ENCODE measurements at regions not wholly inside any gene's neighbourhood (a gene's known extent, or its start where the extent isn't known, plus 50 kb on each side); places are given as distances from the start of the nearest gene placed in this dataset.

DNA sequence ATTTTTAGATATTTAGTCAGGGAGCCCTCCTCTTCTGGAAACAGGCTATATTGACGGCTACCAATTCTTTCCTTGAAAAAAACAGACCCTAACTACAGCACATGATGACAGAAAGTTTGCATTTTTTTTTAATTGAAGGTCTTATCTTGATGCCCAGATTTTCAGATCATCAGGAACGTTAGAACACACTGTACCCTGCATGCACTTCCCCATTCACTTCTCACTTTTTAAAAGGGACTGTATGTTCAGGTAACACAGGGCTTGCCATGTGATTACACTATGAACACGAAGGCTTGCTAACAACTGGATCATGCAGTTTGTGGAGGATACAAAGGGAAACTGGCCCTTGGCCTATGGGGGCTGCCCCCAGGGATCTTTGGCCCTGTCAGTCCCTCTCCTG, 92.6 kb downstream of the RPS29 start:
- no peaks in the 10 kb centered on the region; the same call in 1 of the 2 replicates for H3K27me3 ChIP-seq (ENCODE audit: insufficient read depth, low read length)
- H3K4me3 ChIP-seq (ENCODE audit: low read depth, low read length), result no peak overlapping the region
- no peaks in the 10 kb centered on the region for H3K4me1 ChIP-seq (ENCODE audit: control insufficient read depth, insufficient read depth, low read length, unreplicated experiment)
- H3K79me2 ChIP-seq (ENCODE audit: control insufficient read depth, insufficient read depth, low read length, unreplicated experiment), result no peaks in the 10 kb centered on the region
- no peak overlapping the region for H3K27ac ChIP-seq (ENCODE audit: low read depth, low read length)
- H3K36me3 ChIP-seq (ENCODE audit: insufficient read depth, low read length), result no peaks in the 10 kb centered on the region
- no peak overlapping the region for H2AFZ ChIP-seq (ENCODE audit: low read length, unreplicated experiment)

DNA sequence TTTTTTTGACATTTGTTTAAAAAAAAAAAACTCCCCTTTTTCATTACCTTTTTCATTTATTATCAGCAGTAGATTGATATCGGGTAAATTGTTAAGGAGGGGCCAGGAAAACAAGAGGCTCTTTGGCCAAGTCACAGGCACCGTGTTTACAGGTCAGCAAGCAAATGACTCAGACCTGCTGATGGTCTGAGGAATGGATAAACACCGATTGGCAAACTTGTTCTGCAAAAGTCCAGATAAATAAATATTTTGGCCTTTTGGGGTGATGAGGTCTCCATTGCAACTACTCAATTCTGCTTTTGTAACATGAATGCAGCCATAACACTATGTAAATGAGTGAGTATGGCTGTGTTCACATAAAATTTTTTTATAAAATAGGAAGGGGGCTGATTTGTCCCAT, 94.0 kb downstream of the RPS29 start:
- no peak overlapping the region for H2AFZ ChIP-seq (ENCODE audit: low read length, unreplicated experiment)
- H3K4me3 ChIP-seq (ENCODE audit: low read depth, low read length), result no peak overlapping the region
- H3K27ac ChIP-seq (ENCODE audit: low read depth, low read length), result no peak overlapping the region
- H3K36me3 ChIP-seq (ENCODE audit: insufficient read depth, low read length), result no peaks in the 10 kb centered on the region
- no peaks in the 10 kb centered on the region for H3K4me1 ChIP-seq (ENCODE audit: control insufficient read depth, insufficient read depth, low read length, unreplicated experiment)
- peaks cover 3% of the 10 kb centered on the region; the same call in 1 of the 2 replicates for H3K27me3 ChIP-seq (ENCODE audit: insufficient read depth, low read length)
- H3K79me2 ChIP-seq (ENCODE audit: control insufficient read depth, insufficient read depth, low read length, unreplicated experiment), result no peaks in the 10 kb centered on the region

DNA sequence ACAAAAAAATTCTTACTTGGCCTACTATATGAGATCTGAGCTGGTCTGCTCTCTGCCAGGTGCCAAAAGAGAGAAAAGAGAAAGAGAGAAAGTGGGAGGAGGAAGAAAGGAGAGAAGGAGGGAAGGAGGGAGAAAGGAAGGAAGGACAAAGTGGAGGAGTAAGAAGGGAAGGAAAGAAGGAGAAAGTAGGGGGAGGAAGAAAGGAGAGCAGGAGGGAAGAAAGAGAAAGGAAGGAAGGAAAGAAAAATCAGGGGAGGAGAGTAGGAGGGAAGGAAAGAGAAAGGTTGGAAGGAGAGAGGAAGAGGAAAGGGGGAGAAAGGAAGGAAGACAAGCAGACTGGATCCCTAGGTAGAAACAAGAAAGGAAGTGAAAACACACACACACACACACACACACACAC, 96.8 kb downstream of the RPS29 start:
- H3K36me3 ChIP-seq (ENCODE audit: insufficient read depth, low read length), result no peaks in the 10 kb centered on the region
- H2AFZ ChIP-seq (ENCODE audit: low read length, unreplicated experiment), result no peak overlapping the region
- H3K27ac ChIP-seq (ENCODE audit: low read depth, low read length), result no peak overlapping the region
- no peaks in the 10 kb centered on the region for H3K79me2 ChIP-seq (ENCODE audit: control insufficient read depth, insufficient read depth, low read length, unreplicated experiment)
- no peak overlapping the region for H3K4me3 ChIP-seq (ENCODE audit: low read depth, low read length)
- H3K27me3 ChIP-seq (ENCODE audit: insufficient read depth, low read length), result peaks cover 11% of the 10 kb centered on the region; the same call in 1 of the 2 replicates
- H3K4me1 ChIP-seq (ENCODE audit: control insufficient read depth, insufficient read depth, low read length, unreplicated experiment), result no peaks in the 10 kb centered on the region

DNA sequence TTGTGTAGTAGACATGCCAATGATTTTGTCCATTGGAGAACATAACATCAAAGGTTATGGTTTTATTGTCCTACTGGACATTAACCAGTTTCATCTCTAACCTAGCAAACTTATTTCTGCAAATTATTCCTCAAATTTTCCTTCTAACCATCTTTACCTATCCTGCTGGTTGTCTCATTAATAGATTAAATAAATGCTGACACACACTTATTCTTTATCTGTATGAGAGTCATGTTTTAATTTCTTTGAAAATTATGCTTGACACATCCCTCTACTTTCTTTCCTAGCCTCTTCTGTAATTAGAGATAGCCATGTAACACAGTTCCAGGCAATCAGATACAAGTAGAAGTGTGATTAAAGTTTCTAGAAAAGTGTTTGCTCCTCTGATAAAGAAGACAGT, 98.9 kb downstream of the RPS29 start:
- Histone ChIP-seq H3K27ac (ENCODE audit: low read depth, low read length) (no peak overlapping the region), H3K27me3 (ENCODE audit: insufficient read depth, low read length) (peaks cover 11% of the 10 kb centered on the region; the same call in 1 of the 2 replicates), H3K79me2 (ENCODE audit: control insufficient read depth, insufficient read depth, low read length, unreplicated experiment) (no peaks in the 10 kb centered on the region), H3K36me3 (ENCODE audit: insufficient read depth, low read length) (no peaks in the 10 kb centered on the region), H2AFZ (ENCODE audit: low read length, unreplicated experiment) (no peak overlapping the region), H3K4me3 (ENCODE audit: low read depth, low read length) (no peak overlapping the region), H3K4me1 (ENCODE audit: control insufficient read depth, insufficient read depth, low read length, unreplicated experiment) (no peaks in the 10 kb centered on the region)

DNA sequence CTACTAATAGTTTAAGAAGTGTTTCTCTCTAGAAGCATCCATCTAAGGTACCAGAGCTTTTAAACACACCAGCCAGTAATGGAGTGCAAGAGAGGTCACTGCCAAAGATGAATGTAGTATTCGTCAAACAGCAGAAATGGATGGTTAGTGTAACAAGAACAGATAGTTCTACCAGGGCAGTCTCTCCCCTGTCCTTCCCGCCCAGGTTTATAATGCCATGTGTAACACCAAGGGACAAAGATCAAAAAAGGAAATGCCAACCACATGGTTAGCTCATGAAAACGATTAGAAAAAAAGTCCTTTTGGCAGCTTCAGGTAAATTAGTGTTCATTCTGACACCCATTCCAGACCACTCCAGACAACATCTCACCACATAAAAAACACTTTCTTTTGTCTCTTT, 100.9 kb downstream of the RPS29 start:
- Histone ChIP-seq H2AFZ (ENCODE audit: low read length, unreplicated experiment) (no peak overlapping the region), H3K4me1 (ENCODE audit: control insufficient read depth, insufficient read depth, low read length, unreplicated experiment) (no peaks in the 10 kb centered on the region), H3K79me2 (ENCODE audit: control insufficient read depth, insufficient read depth, low read length, unreplicated experiment) (no peaks in the 10 kb centered on the region), H3K4me3 (ENCODE audit: low read depth, low read length) (no peak overlapping the region), H3K27ac (ENCODE audit: low read depth, low read length) (no peak overlapping the region), H3K27me3 (ENCODE audit: insufficient read depth, low read length) (peaks cover 11% of the 10 kb centered on the region; the same call in 1 of the 2 replicates), H3K36me3 (ENCODE audit: insufficient read depth, low read length) (no peaks in the 10 kb centered on the region)

DNA sequence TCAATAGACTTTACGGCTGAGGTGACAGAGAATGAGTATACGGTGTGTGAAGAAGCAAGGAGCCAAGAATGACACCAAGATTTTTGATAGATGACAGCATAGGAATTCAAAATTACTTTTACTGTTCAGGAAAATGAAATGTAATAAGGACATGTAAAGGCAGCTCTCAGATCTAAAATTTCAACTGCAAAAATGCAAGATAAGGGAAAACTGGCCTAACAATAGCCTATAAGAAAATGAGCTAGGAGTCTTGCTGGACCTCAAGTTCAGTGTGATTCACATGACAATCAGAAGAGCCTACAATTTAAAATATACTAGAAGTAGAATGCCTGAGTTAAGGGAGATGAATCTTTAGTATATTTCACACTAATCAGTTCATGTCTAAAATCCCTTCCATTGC, 102.0 kb downstream of the RPS29 start:
- H3K27me3 ChIP-seq (ENCODE audit: insufficient read depth, low read length), result peaks cover 11% of the 10 kb centered on the region; the same call in 1 of the 2 replicates
- H2AFZ ChIP-seq (ENCODE audit: low read length, unreplicated experiment), result no peak overlapping the region
- H3K4me1 ChIP-seq (ENCODE audit: control insufficient read depth, insufficient read depth, low read length, unreplicated experiment), result no peaks in the 10 kb centered on the region
- H3K27ac ChIP-seq (ENCODE audit: low read depth, low read length), result no peak overlapping the region
- H3K4me3 ChIP-seq (ENCODE audit: low read depth, low read length), result no peak overlapping the region
- no peaks in the 10 kb centered on the region for H3K79me2 ChIP-seq (ENCODE audit: control insufficient read depth, insufficient read depth, low read length, unreplicated experiment)
- no peaks in the 10 kb centered on the region for H3K36me3 ChIP-seq (ENCODE audit: insufficient read depth, low read length)

DNA sequence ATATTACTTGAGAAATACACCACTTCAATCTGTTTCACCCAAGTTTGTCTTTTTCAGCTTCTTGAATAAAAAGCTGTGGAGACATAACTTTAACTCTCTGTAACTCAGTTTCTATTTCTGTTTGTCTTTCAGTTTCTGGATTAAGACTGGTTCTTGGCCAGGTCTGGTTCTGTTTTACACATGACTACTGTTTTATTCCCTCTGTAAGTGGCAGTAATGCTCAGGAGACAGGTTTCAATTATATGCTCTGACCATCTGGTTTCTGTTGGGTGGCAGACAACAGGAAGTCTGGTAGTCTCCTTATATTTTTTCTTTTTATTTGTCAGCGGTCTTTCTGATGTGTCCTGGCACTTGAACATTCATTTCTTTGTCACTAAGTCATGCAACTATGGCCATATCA, 102.9 kb downstream of the RPS29 start:
- no peak overlapping the region for H3K4me3 ChIP-seq (ENCODE audit: low read depth, low read length)
- no peaks in the 10 kb centered on the region for H3K36me3 ChIP-seq (ENCODE audit: insufficient read depth, low read length)
- H3K4me1 ChIP-seq (ENCODE audit: control insufficient read depth, insufficient read depth, low read length, unreplicated experiment), result no peaks in the 10 kb centered on the region
- peaks cover 11% of the 10 kb centered on the region; the same call in 1 of the 2 replicates for H3K27me3 ChIP-seq (ENCODE audit: insufficient read depth, low read length)
- no peak overlapping the region for H2AFZ ChIP-seq (ENCODE audit: low read length, unreplicated experiment)
- no peak overlapping the region for H3K27ac ChIP-seq (ENCODE audit: low read depth, low read length)
- H3K79me2 ChIP-seq (ENCODE audit: control insufficient read depth, insufficient read depth, low read length, unreplicated experiment), result no peaks in the 10 kb centered on the region

DNA sequence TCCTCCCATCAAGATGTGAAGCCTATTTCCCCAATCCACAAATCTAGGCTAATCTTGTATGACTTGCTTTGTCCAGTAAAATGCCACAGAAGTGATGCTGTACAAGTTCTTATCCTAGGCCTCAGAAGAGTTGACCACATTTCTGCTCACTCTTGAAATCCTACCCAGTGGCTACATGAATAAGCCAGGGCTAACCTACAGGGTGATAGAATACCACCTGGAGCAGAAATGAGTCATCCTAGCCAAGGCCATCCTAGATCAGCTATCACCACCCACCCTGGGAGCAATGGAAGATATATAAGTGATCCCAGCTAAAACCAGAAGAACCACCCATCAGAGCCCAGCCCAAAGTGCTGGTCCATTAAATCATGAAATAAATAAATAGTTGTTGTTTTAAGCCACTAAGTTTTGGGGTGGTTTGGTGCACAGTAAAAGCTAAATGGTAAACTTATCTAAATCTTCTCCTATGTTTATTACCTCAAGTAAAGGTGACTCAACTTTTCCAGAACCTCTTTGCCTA, 105.1 kb downstream of the RPS29 start:
- Histone ChIP-seq H3K4me3 (ENCODE audit: low read depth, low read length) (no peak overlapping the region), H3K36me3 (ENCODE audit: insufficient read depth, low read length) (no peaks in the 10 kb centered on the region), H3K79me2 (ENCODE audit: control insufficient read depth, insufficient read depth, low read length, unreplicated experiment) (no peaks in the 10 kb centered on the region), H3K4me1 (ENCODE audit: control insufficient read depth, insufficient read depth, low read length, unreplicated experiment) (no peaks in the 10 kb centered on the region), H2AFZ (ENCODE audit: low read length, unreplicated experiment) (no peak overlapping the region), H3K27me3 (ENCODE audit: insufficient read depth, low read length) (peaks cover 7% of the 10 kb centered on the region; the same call in 1 of the 2 replicates), H3K27ac (ENCODE audit: low read depth, low read length) (no peak overlapping the region)

DNA sequence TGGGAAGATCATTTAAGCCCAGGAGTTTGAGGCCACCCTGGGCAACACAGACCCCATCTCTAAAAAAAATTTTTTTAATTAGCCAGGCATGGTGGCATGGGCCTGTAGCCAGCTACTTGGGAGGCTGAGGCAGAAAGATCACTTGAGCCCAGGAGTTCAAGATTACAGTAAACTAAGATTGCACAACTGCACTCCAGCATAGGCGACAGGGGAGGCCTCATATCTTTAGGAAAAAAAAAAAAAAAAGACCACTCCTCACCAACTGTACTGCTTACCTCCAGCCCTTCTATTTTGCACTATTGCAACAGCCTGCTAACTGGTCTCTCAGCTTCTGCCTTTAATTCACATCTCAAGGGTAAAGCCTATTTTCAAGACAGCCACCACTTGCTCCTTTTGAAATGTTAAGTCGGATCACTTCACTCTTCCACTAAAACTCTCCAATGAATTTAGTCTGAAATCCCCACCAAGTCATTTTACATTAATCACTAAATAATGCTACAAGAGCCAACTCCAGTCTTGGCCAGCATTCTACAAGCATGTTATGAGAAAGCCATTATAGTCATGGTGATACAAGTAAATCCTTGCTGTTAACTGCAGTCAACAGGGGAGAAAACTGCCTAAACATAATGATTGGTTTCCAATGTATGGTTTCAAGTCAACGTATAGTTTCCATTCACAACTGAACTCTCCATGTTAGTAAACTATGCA, 106.0 kb downstream of the RPS29 start:
- Histone ChIP-seq H3K79me2 (ENCODE audit: control insufficient read depth, insufficient read depth, low read length, unreplicated experiment) (no peaks in the 10 kb centered on the region), H3K27me3 (ENCODE audit: insufficient read depth, low read length) (no peaks in the 10 kb centered on the region; the same call in 1 of the 2 replicates), H3K4me3 (ENCODE audit: low read depth, low read length) (no peak overlapping the region), H3K36me3 (ENCODE audit: insufficient read depth, low read length) (no peaks in the 10 kb centered on the region), H3K27ac (ENCODE audit: low read depth, low read length) (no peak overlapping the region), H3K4me1 (ENCODE audit: control insufficient read depth, insufficient read depth, low read length, unreplicated experiment) (no peaks in the 10 kb centered on the region), H2AFZ (ENCODE audit: low read length, unreplicated experiment) (no peak overlapping the region)

DNA sequence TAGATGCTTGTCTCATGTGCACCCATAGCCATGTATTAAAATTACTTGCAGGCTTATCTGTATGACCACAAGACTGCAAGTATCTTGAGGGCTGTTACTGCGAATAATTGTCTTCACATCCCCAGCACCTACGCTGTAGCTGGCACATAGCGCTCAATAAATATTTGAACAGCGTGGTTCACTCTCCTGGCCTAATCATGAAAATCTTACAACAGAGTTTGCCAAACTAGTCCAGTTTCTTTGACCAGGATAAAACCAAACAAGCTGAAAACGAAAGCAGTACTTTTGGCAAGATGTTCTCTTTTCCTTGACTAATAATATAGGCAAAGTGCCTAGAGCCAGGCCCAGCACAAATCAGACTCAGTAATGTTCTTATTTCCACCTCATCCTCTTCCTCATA, 106.7 kb downstream of the RPS29 start:
- no peaks in the 10 kb centered on the region for H3K36me3 ChIP-seq (ENCODE audit: insufficient read depth, low read length)
- no peaks in the 10 kb centered on the region for H3K27me3 ChIP-seq (ENCODE audit: insufficient read depth, low read length)
- no peaks in the 10 kb centered on the region for H3K79me2 ChIP-seq (ENCODE audit: control insufficient read depth, insufficient read depth, low read length, unreplicated experiment)
- peak overlapping the region; percentile 22 for H2AFZ ChIP-seq (ENCODE audit: low read length, unreplicated experiment)
- no peaks in the 10 kb centered on the region for H3K4me1 ChIP-seq (ENCODE audit: control insufficient read depth, insufficient read depth, low read length, unreplicated experiment)
- no peak overlapping the region for H3K27ac ChIP-seq (ENCODE audit: low read depth, low read length)
- no peak overlapping the region for H3K4me3 ChIP-seq (ENCODE audit: low read depth, low read length)

DNA sequence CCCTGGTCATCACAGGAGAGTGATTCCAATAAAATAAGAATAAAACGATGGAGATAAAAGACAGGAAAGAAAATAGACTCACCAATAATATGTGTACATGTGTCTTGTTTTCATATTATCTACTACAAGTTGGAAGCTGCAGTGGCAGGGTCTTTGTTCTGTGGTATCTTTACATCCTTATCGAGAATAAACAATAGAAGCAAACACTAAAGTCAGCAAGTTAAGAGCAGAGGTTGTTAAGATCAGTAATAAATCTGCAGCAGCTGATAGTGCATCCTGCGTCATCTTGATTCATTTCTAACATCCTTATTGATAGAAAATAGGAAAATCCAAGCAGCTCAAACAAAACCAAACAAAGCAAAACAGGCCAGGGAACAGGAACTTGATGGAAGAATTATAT, 107.4 kb downstream of the RPS29 start:
- Histone ChIP-seq H2AFZ (ENCODE audit: low read length, unreplicated experiment) (no peak overlapping the region), H3K27me3 (ENCODE audit: insufficient read depth, low read length) (no peaks in the 10 kb centered on the region), H3K4me1 (ENCODE audit: control insufficient read depth, insufficient read depth, low read length, unreplicated experiment) (no peaks in the 10 kb centered on the region), H3K36me3 (ENCODE audit: insufficient read depth, low read length) (no peaks in the 10 kb centered on the region), H3K4me3 (ENCODE audit: low read depth, low read length) (no peak overlapping the region), H3K27ac (ENCODE audit: low read depth, low read length) (no peak overlapping the region), H3K79me2 (ENCODE audit: control insufficient read depth, insufficient read depth, low read length, unreplicated experiment) (no peaks in the 10 kb centered on the region)

Measured in ACC112 (cell line).